ENCODE measurements at regions not wholly inside any gene's neighbourhood (a gene's known extent, or its start where the extent isn't known, plus 50 kb on each side); places are given as distances from the start of the nearest gene placed in this dataset.

GRCh38 chr11:134517115-134517514 is 105.1 kb upstream of the B3GAT1 start:
- TF ChIP-seq CTCF (IDR thresholded peaks at IDR 0.05; ENCODE audit: insufficient read depth, low read depth, low read length) (no peak), EZH2 (IDR thresholded peaks at IDR 0.05; ENCODE audit: insufficient read depth, low read length) (no peak)

All from astrocyte (in vitro differentiated cells and primary cell).